PC-9 (cell line): ENCODE measurements at regions not wholly inside any gene's neighbourhood (a gene's known extent, or its start where the extent isn't known, plus 50 kb on each side); places are given as distances from the start of the nearest gene placed in this dataset.

ENCODE experiments used
- BruUV-seq: library from RNA; stranded (reverse); fragments of 400-500 nt; replicated peaks from 2 replicates; lab custom pipeline; 2021; lab: Mats Ljungman, UMichigan
- CTCF ChIA-PET: fragments of 300-600 bp; sonication (Branson Sonifier 250); formaldehyde crosslinking; loops from one replicate; lab custom pipeline; 2022; ENCODE audit warnings: antibody characterized with exemption; lab: Charles Lee
- POLR2A ChIA-PET: fragments of 300-600 bp; sonication (Branson Sonifier 250); formaldehyde crosslinking; loops from one replicate; lab custom pipeline; 2022; ENCODE audit warnings: antibody characterized with exemption; ENCODE audit not compliant: unreplicated experiment; lab: Charles Lee
- DNase-seq, 2 experiments: peaks; one replicate each; pipeline versions ENCODE4 v3.0.0 to v3.0.0-alpha.2; 2015 to 2022; ENCODE audit warnings: mixed read lengths in 1 of 2
- H2AFZ ChIP-seq: fragments of 200-600 bp; sonication (generic); 2 replicates; pipeline ENCODE4 v1.8.1; 2017; ENCODE audit warnings: antibody characterized with exemption
- H3F3A ChIP-seq: fragments of 200-600 bp; sonication (generic); 2 replicates; pipeline ENCODE4 v1.8.1; 2017; ENCODE audit warnings: antibody characterized with exemption, mild to moderate bottlenecking, low read depth; ENCODE audit not compliant: insufficient read depth
- H3K27ac ChIP-seq: fragments of 200-600 bp; sonication (generic); 2 replicates; pipeline ENCODE4 v1.6.1; 2016; ENCODE audit warnings: mixed run types
- H3K27me3 ChIP-seq: fragments of 200-600 bp; sonication (generic); 2 replicates; pipeline ENCODE4 v1.6.1; 2016; ENCODE audit warnings: low read depth, mixed run types; ENCODE audit not compliant: insufficient read depth
- H3K36me3 ChIP-seq: fragments of 200-600 bp; sonication (generic); 2 replicates; pipeline ENCODE4 v1.6.1; 2016; ENCODE audit warnings: low read depth, mixed run types
- H3K4me1 ChIP-seq: fragments of 200-600 bp; sonication (generic); replicated peaks from 2 replicates; pipeline ENCODE4 v1.6.1; 2016; ENCODE audit warnings: mixed run types; ENCODE audit not compliant: insufficient read depth
- H3K4me2 ChIP-seq: fragments of 200-600 bp; sonication (generic); 2 replicates; pipeline ENCODE4 v1.6.1; 2017; ENCODE audit warnings: mixed run types
- H3K4me3 ChIP-seq: fragments of 200-600 bp; sonication (generic); 2 replicates; pipeline ENCODE4 v1.6.1; 2016; ENCODE audit warnings: mixed run types
- H3K79me2 ChIP-seq: fragments of 200-600 bp; sonication (generic); 2 replicates; pipeline ENCODE4 v1.6.1; 2017; ENCODE audit warnings: low read depth, mixed run types
- H3K9me2 ChIP-seq: fragments of 200-600 bp; sonication (generic); 2 replicates; pipeline ENCODE4 v1.8.1; 2017; ENCODE audit warnings: mild to moderate bottlenecking; ENCODE audit not compliant: insufficient read depth
- H3K9me3 ChIP-seq: fragments of 200-600 bp; sonication (generic); 2 replicates; pipeline ENCODE4 v1.8.1; 2016; ENCODE audit warnings: low read depth; ENCODE audit not compliant: insufficient read depth
- H4K20me1 ChIP-seq: fragments of 200-600 bp; sonication (generic); 2 replicates; pipeline ENCODE4 v1.8.1; 2017; ENCODE audit not compliant: insufficient read depth
- EZH2 ChIP-seq: fragments of 200-600 bp; sonication (generic); IDR thresholded peaks from 2 replicates; pipeline ENCODE4 v1.8.0; 2017; ENCODE audit warnings: antibody characterized with exemption, low read depth
- intact Hi-C: fragments of 100-400 bp; cut with micrococcal nuclease; formaldehyde crosslinking; loops from one replicate; pipeline ENCODE4 v1.10.0; 2022; ENCODE audit not compliant: unreplicated experiment
- TF ChIP-seq, protein P1 (sequence below): fragments of 200-600 bp; sonication (generic); conservative IDR thresholded peaks from 2 replicates; pipeline ENCODE4 v1.6.1; 2017; ENCODE audit warnings: mixed run types, antibody characterized with exemption, mild to moderate bottlenecking, moderate library complexity

DNA sequence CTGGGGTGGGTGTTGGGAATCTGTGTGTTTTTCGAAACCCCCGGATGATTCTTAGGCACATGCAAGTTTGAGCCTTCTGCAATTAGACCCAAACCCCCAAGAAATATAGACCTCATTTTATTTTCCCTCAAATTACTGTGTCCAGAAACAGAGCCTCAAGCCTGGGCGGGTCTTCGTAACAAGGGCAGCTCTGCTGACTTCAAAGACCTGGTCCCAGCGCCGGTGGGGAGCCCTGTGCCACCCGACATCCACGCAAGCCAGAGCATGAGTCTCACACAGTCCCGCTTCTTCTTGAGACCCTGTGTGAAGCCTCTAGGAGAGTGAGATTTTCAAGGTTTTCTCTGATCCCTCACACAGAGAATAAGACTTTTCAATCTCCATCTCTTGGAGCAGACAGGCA, 397.3 kb downstream of the RPS6KC1 start:
- TF ChIP-seq, protein P1, sequence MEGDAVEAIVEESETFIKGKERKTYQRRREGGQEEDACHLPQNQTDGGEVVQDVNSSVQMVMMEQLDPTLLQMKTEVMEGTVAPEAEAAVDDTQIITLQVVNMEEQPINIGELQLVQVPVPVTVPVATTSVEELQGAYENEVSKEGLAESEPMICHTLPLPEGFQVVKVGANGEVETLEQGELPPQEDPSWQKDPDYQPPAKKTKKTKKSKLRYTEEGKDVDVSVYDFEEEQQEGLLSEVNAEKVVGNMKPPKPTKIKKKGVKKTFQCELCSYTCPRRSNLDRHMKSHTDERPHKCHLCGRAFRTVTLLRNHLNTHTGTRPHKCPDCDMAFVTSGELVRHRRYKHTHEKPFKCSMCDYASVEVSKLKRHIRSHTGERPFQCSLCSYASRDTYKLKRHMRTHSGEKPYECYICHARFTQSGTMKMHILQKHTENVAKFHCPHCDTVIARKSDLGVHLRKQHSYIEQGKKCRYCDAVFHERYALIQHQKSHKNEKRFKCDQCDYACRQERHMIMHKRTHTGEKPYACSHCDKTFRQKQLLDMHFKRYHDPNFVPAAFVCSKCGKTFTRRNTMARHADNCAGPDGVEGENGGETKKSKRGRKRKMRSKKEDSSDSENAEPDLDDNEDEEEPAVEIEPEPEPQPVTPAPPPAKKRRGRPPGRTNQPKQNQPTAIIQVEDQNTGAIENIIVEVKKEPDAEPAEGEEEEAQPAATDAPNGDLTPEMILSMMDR: no peak
- TF ChIP-seq EZH2: no peak
- ChIA-PET CTCF (no interaction called here), POLR2A (no interaction called here)
- peaks cover 15% of the 10 kb centered on the region for H3K4me1 ChIP-seq
- H3K4me3 ChIP-seq: no peak overlapping the region
- H3F3A ChIP-seq: no peaks in the 10 kb centered on the region; the same call in 1 of the 2 replicates
- no peaks in the 10 kb centered on the region for H3K27me3 ChIP-seq
- H3K36me3 ChIP-seq: no peaks in the 10 kb centered on the region
- no peaks in the 10 kb centered on the region for H4K20me1 ChIP-seq
- H3K79me2 ChIP-seq: no peaks in the 10 kb centered on the region
- intact Hi-C loops: no loop called here
- BruUV-seq: no TSS peak
- no peak overlapping the region for H3K27ac ChIP-seq
- no peak for DNase-seq
- no peaks in the 10 kb centered on the region for H3K9me2 ChIP-seq
- no peak overlapping the region for H2AFZ ChIP-seq
- H3K9me3 ChIP-seq: no peaks in the 10 kb centered on the region
- H3K4me2 ChIP-seq: no peak overlapping the region

DNA sequence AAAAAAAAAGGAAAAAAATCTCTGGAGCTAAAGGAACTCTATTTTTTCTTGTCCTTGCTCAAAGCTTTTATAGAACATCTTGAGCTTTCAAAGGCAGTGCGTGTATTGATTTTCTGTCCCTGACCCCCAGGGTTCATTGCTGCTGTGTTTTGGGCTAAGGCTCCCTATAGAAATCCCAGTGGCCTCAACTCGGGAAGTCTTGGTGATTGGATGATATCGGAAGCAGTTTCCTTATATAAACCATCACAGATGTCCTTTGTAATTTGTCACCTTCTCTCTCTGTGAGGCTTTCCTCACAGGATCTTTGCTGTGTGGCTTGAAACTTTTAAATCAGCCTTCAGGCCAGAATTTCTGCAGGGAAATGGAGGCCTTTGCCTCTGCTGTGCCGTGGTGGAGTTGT, 397.7 kb downstream of the RPS6KC1 start:
- ChIA-PET CTCF (no interaction called here), POLR2A (no interaction called here)
- TF ChIP-seq, protein P1: no peak
- TF ChIP-seq EZH2: no peak
- BruUV-seq: no TSS peak
- Histone ChIP-seq H3K4me2 (no peak overlapping the region), H3K4me1 (peaks cover 12% of the 10 kb centered on the region), H3K36me3 (no peaks in the 10 kb centered on the region), H3K9me2 (no peaks in the 10 kb centered on the region), H3K9me3 (no peaks in the 10 kb centered on the region), H3K79me2 (no peaks in the 10 kb centered on the region), H3K4me3 (no peak overlapping the region), H2AFZ (no peak overlapping the region), H4K20me1 (no peaks in the 10 kb centered on the region), H3K27me3 (no peaks in the 10 kb centered on the region), H3K27ac (no peak overlapping the region), H3F3A (no peaks in the 10 kb centered on the region)
- intact Hi-C loops: no loop called here
- DNase-seq: no peak

DNA sequence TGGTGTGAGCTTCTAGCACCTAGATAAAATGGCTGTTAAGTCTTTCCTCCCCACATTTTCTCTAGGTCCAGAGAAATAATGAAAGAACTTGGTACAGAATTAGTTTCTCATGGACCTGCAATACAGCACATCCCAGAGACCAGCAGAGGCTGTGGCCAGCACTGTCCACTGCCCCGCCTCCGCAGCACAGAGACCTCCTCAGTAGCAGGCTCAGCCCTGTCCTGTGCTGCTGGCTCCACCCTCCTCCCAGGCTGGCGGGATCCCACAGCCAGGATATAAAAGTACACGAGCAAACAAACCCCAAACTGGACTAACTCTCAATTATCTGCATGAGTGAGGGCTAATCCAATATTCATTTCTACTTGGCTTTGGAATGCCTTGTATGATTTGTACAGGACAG, 401.5 kb downstream of the RPS6KC1 start:
- DNase-seq: no peak
- intact Hi-C loops: no loop called here
- Histone ChIP-seq H3K4me1 (no peaks in the 10 kb centered on the region), H3K4me3 (no peak overlapping the region), H4K20me1 (no peaks in the 10 kb centered on the region), H3K27me3 (no peaks in the 10 kb centered on the region), H3K27ac (no peak overlapping the region), H3K4me2 (no peak overlapping the region), H3K9me2 (no peaks in the 10 kb centered on the region), H3K36me3 (no peaks in the 10 kb centered on the region), H3K9me3 (no peaks in the 10 kb centered on the region), H3K79me2 (no peaks in the 10 kb centered on the region), H2AFZ (no peak overlapping the region), H3F3A (no peaks in the 10 kb centered on the region)
- CTCF ChIA-PET: no interaction called here
- TF ChIP-seq, protein P1: no peak
- TF ChIP-seq EZH2: no peak
- BruUV-seq: no TSS peak
- POLR2A ChIA-PET: no interaction called here
